Nephron (organoid): ENCODE measurements at regions not wholly inside any gene's neighbourhood (a gene's known extent, or its start where the extent isn't known, plus 50 kb on each side); places are given as distances from the start of the nearest gene placed in this dataset.

Source experiments
- H3K27ac Mint-ChIP-seq, 3 experiments: 2 replicates each; pipeline ENCODE4 v1.8.0; 2020; ENCODE audit warnings: mixed read lengths in 3 of 3, mild to moderate bottlenecking in 2 of 3, moderate library complexity in 1 of 3
- H3K27me3 Mint-ChIP-seq: 2 replicates; pipeline ENCODE4 v1.8.0; 2021; ENCODE audit warnings: low read depth, mild to moderate bottlenecking, moderate library complexity, mixed read lengths
- H3K36me3 Mint-ChIP-seq: 2 replicates; pipeline ENCODE4 v1.8.0; 2020; ENCODE audit warnings: low read depth, mixed read lengths
- H3K4me1 Mint-ChIP-seq: 2 replicates; pipeline ENCODE4 v1.8.0; 2020; ENCODE audit warnings: mixed read lengths
- H3K4me3 Mint-ChIP-seq, 3 experiments: 2 replicates each; pipeline ENCODE4 v1.8.0; 2020; ENCODE audit warnings: mild to moderate bottlenecking in 3 of 3, mixed read lengths in 3 of 3, moderate library complexity in 2 of 3
- H3K9me3 Mint-ChIP-seq: 2 replicates; pipeline ENCODE4 v1.8.0; 2020; ENCODE audit warnings: mixed read lengths
- TF ChIP-seq, protein P1 (sequence below), 3 experiments: fragments of 200-600 bp; sonication (generic); IDR thresholded peaks; one replicate each; pipeline ENCODE4 v1.5.0; 2021; ENCODE audit warnings: antibody characterized with exemption in 3 of 3; ENCODE audit not compliant: unreplicated experiment in 3 of 3

DNA sequence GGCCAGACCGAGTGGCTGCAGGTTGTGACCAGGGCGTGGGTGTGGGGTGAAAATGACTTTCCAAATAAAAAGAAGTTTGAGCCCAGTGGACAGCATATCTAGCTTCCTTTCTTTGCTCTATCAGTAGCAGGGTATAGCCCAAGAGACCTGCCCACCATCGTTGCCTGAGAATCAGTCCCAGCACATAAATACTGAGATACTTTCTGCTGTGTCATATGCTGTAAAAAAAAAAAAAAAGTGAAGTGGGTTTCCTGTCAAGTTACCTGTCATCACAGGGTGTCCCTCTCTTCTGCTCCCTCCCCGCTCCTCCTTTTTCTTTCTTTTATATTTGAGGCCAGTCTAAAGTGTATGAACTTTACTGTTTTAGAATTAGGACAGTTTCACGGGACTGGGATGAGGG is 330.3 kb upstream of the BOD1L1 start:
- TF ChIP-seq, protein P1, sequence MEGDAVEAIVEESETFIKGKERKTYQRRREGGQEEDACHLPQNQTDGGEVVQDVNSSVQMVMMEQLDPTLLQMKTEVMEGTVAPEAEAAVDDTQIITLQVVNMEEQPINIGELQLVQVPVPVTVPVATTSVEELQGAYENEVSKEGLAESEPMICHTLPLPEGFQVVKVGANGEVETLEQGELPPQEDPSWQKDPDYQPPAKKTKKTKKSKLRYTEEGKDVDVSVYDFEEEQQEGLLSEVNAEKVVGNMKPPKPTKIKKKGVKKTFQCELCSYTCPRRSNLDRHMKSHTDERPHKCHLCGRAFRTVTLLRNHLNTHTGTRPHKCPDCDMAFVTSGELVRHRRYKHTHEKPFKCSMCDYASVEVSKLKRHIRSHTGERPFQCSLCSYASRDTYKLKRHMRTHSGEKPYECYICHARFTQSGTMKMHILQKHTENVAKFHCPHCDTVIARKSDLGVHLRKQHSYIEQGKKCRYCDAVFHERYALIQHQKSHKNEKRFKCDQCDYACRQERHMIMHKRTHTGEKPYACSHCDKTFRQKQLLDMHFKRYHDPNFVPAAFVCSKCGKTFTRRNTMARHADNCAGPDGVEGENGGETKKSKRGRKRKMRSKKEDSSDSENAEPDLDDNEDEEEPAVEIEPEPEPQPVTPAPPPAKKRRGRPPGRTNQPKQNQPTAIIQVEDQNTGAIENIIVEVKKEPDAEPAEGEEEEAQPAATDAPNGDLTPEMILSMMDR (IDR thresholded peaks at IDR 0.05; ENCODE audit: unreplicated experiment in 3 of 3): no peak
- Mint-ChIP-seq H3K9me3 (no peaks in the 10 kb centered on the region), H3K4me1 (no peaks in the 10 kb centered on the region), H3K27ac (no peak overlapping the region), H3K36me3 (no peaks in the 10 kb centered on the region), H3K4me3 (no peak overlapping the region), H3K27me3 (peaks cover 4% of the 10 kb centered on the region)

DNA sequence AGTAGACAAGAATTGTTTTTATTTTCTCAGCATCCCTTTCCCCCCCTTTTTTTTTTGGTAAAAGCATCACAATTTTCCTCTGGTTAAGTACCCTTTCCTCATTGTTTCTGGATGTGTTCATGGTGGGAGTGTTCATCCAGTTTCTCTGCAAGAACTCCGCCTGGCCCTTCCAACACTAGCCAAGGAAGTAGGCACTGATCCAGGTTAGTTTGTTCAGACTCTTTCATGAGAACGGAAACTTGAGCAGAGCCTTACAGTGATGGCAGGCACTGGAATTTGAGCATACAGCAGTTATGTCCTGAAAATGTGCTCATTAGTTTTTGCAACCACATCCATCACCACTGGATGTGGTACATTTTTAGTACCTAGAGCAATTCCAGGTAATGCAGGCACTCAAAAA is 336.1 kb upstream of the BOD1L1 start:
- H3K36me3 Mint-ChIP-seq: no peaks in the 10 kb centered on the region
- H3K27me3 Mint-ChIP-seq: peaks cover 10% of the 10 kb centered on the region
- H3K4me1 Mint-ChIP-seq: peaks cover 8% of the 10 kb centered on the region
- H3K4me3 Mint-ChIP-seq: no peak overlapping the region
- TF ChIP-seq, protein P1 (IDR thresholded peaks at IDR 0.05; ENCODE audit: unreplicated experiment in 3 of 3): no peak
- H3K27ac Mint-ChIP-seq: no peak overlapping the region
- H3K9me3 Mint-ChIP-seq: no peaks in the 10 kb centered on the region

GRCh38 chr4:13966231-13967195 is 339.0 kb upstream of the BOD1L1 start:
- H3K36me3 Mint-ChIP-seq: no peaks in the 10 kb centered on the region
- H3K4me1 Mint-ChIP-seq: peaks cover 8% of the 10 kb centered on the region
- TF ChIP-seq, protein P1 (IDR thresholded peaks at IDR 0.05; ENCODE audit: unreplicated experiment in 3 of 3): no peak
- no peak overlapping the region for H3K4me3 Mint-ChIP-seq
- H3K9me3 Mint-ChIP-seq: no peaks in the 10 kb centered on the region
- H3K27ac Mint-ChIP-seq: no peak overlapping the region
- H3K27me3 Mint-ChIP-seq: peaks cover 7% of the 10 kb centered on the region

DNA sequence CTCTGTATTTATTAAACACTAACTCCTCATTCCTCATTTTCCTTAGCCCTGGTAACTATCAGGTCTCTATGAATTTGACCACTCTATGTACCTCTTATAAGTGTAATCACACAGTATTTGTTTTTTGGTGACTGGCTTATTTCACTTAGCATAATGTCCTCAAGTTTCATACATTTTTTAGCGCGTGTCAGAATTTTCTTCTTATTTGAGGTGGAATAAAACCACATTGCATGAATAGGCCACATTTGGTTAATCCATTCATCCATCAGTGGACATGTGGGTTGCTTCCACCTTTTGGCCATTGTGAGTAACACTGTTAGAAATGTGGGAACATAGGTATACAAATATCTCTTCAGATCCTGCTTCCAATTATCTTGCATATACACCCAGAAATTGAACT is 341.2 kb upstream of the BOD1L1 start:
- H3K4me1 Mint-ChIP-seq: peaks cover 8% of the 10 kb centered on the region
- no peak overlapping the region for H3K27ac Mint-ChIP-seq
- H3K4me3 Mint-ChIP-seq: no peak overlapping the region
- H3K9me3 Mint-ChIP-seq: no peaks in the 10 kb centered on the region
- peaks cover 10% of the 10 kb centered on the region for H3K27me3 Mint-ChIP-seq
- H3K36me3 Mint-ChIP-seq: no peaks in the 10 kb centered on the region
- TF ChIP-seq, protein P1 (IDR thresholded peaks at IDR 0.05; ENCODE audit: unreplicated experiment in 3 of 3): no peak

- Mint-ChIP-seq H3K4me3 (no peak overlapping the region), H3K27ac (no peak overlapping the region), H3K9me3 (no peaks in the 10 kb centered on the region), H3K36me3 (no peaks in the 10 kb centered on the region), H3K4me1 (peaks cover 8% of the 10 kb centered on the region), H3K27me3 (peaks cover 10% of the 10 kb centered on the region)
- TF ChIP-seq, protein P1 (IDR thresholded peaks at IDR 0.05; ENCODE audit: unreplicated experiment in 3 of 3): no peak
Measured at GRCh38 chr4:13970349-13970748, 342.8 kb upstream of the BOD1L1 start.

DNA sequence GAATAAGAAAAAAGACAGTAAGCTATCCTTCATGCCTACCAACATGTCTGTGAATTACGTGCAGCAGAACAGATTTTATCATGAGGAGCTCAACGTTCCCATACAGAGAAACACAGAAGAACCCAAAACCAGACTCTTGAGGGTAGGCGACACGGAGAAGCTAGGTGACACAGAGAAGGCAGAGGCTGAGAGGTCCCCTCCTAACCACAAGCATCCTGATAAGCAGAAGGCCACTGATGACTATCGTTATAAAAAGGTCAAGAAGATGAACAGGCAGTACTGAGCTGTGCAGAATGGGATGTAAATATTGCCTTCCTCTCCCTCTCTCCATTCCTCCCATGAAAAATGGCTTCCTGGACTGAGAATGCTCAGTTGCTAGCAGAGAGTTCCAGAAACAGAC is 350.2 kb upstream of the BOD1L1 start:
- Mint-ChIP-seq H3K36me3 (no peaks in the 10 kb centered on the region), H3K4me3 (no peak overlapping the region), H3K27ac (no peak overlapping the region), H3K27me3 (peaks cover 13% of the 10 kb centered on the region), H3K4me1 (no peaks in the 10 kb centered on the region), H3K9me3 (peaks cover 3% of the 10 kb centered on the region)
- TF ChIP-seq, protein P1 (IDR thresholded peaks at IDR 0.05; ENCODE audit: unreplicated experiment in 3 of 3): no peak
